ENCODE measurements at regions not wholly inside any gene's neighbourhood (a gene's known extent, or its start where the extent isn't known, plus 50 kb on each side); places are given as distances from the start of the nearest gene placed in this dataset.
"Not testable (repeated sequence)": the region's sequence is repeated elsewhere in the genome, so short reads cannot be mapped to it uniquely, and the experiment has no call there.

DNA sequence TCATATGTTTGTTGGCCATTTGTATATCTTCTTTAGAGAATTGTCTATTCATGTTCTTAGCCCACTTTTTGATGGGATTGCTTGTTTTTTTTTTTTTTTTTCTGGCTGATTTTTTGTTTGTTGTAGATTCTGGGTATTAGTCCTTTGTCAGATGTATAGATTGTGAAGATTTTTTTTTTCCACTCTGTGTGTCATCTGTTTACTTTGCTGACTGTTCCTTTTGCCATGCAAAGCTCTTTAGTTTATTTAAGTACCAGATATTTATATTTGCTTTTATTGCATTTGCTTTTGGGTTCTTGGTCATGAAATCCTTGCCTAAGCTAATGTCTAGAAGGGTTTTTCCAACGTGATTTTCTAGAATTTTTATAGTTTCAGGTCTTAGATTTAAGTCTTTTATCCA, 547.9 kb downstream of the TMEM135 start:
- H3K4me1 Mint-ChIP-seq; POLR2A ChIA-PET; H3K27me3 Mint-ChIP-seq; DNase-seq; H3K36me3 ChIP-seq (ENCODE audit: control insufficient read depth in 2 of 2, extremely low read depth in 1 of 2, insufficient read depth in 1 of 2, low read length in 1 of 2); H3K27ac Mint-ChIP-seq; ATAC-seq (replicated peaks in 1 of 4); H3K4me3 ChIP-seq (ENCODE audit: control insufficient read depth in 1 of 2, extremely low read depth in 1 of 2, low read length in 1 of 2); H3K36me3 Mint-ChIP-seq; H3K4me3 Mint-ChIP-seq; H3K27ac ChIP-seq (ENCODE audit: low read length); H3K9me3 ChIP-seq; H3K4me1 ChIP-seq (ENCODE audit: control insufficient read depth in 1 of 2, extremely low read depth in 1 of 2, insufficient read depth in 2 of 2, low read length in 2 of 2); H3K27me3 ChIP-seq (replicated peaks in 1 of 2; ENCODE audit: control insufficient read depth in 2 of 2, extremely low read depth in 1 of 2, insufficient read depth in 2 of 2, low read length in 1 of 2): not testable (repeated sequence)
- peaks cover 5 to 29% (median 21%) of the 10 kb centered on the region in 3 donors for H3K9me3 Mint-ChIP-seq
- WGBS (ENCODE audit: insufficient coverage) = no CpG with 5 or more reads among the region's 1 CpG
- CTCF ChIA-PET = interaction anchor here in 1 of 2 donors (0.7 kb wide), 1 partner anchor 14 kb away, joined by 3 read pairs; no protein-coding TSS in a partner anchor

DNA sequence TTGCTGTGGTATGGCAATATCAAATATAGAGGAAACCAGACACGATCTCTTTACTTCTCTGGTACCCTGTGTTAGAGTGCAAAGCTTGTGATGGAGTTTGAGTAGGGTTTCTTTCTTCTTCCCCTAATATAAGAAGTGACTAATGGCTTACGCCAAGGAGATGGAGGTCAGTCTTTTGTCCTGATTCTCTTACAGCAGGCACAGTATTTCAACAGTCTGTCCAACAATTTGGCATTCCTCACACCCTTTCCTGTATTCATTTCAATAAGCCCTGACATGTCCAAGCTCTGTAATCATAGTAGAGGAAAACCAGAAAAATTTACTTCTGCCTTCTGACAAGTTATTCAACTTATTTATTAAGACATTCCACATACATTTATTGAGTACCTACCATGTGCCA, 546.2 kb downstream of the TMEM135 start:
- H3K9me3 ChIP-seq = no peaks in the 10 kb centered on the region
- no peaks in the 10 kb centered on the region for H3K4me1 ChIP-seq (ENCODE audit: control insufficient read depth in 1 of 2, extremely low read depth in 1 of 2, insufficient read depth in 2 of 2, low read length in 2 of 2)
- peaks cover 5 to 17% (median 10%) of the 10 kb centered on the region in 3 donors for H3K9me3 Mint-ChIP-seq
- H3K27me3 Mint-ChIP-seq = peaks cover 0 to 2% of the 10 kb centered on the region in 2 donors
- no peak for DNase-seq
- H3K27ac Mint-ChIP-seq = no peak overlapping the region
- WGBS (ENCODE audit: insufficient coverage) = no CpG with 5 or more reads among the region's 2 CpGs
- ChIA-PET POLR2A (no interaction called here), CTCF (no interaction called here)
- ATAC-seq (replicated peaks in 1 of 4) = no peak
- H3K36me3 ChIP-seq (ENCODE audit: control insufficient read depth in 2 of 2, extremely low read depth in 1 of 2, insufficient read depth in 1 of 2, low read length in 1 of 2) = no peaks in the 10 kb centered on the region
- no peaks in the 10 kb centered on the region for H3K27me3 ChIP-seq (replicated peaks in 1 of 2; ENCODE audit: control insufficient read depth in 2 of 2, extremely low read depth in 1 of 2, insufficient read depth in 2 of 2, low read length in 1 of 2)
- no peak overlapping the region for H3K4me3 Mint-ChIP-seq
- no peaks in the 10 kb centered on the region for H3K36me3 Mint-ChIP-seq
- no peak overlapping the region for H3K4me3 ChIP-seq (ENCODE audit: control insufficient read depth in 1 of 2, extremely low read depth in 1 of 2, low read length in 1 of 2)
- no peaks in the 10 kb centered on the region for H3K4me1 Mint-ChIP-seq
- H3K27ac ChIP-seq (ENCODE audit: low read length) = no peak overlapping the region

DNA sequence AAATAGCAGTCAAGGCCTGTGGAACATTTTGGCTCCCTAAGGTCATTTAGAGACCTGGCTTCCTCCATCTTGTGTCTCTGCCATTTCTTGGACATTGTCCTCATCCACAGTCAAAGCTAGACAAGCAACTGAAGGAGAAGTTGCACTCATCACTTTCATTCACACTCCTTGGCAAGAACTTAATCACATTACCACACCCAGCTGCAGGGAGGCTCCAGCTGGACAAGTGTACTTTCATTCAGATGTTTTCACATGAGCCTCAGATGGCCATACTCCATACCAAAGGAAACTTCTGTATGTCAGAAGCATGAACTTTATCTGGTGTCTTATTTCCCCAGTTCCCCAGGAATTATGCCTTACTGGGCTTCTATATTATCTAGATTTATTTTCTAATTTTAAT, 537.4 kb downstream of the TMEM135 start:
- no peak overlapping the region for H3K4me3 ChIP-seq (ENCODE audit: control insufficient read depth in 1 of 2, extremely low read depth in 1 of 2, low read length in 1 of 2)
- Mint-ChIP-seq H3K9me3 (no peaks in the 10 kb centered on the region), H3K27ac (no peak overlapping the region), H3K4me3 (no peak overlapping the region), H3K4me1 (no peaks in the 10 kb centered on the region), H3K36me3 (no peaks in the 10 kb centered on the region), H3K27me3 (no peaks in the 10 kb centered on the region)
- no peaks in the 10 kb centered on the region for H3K4me1 ChIP-seq (ENCODE audit: control insufficient read depth in 1 of 2, extremely low read depth in 1 of 2, insufficient read depth in 2 of 2, low read length in 2 of 2)
- H3K9me3 ChIP-seq = no peaks in the 10 kb centered on the region
- no peak for DNase-seq
- H3K36me3 ChIP-seq (ENCODE audit: control insufficient read depth in 2 of 2, extremely low read depth in 1 of 2, insufficient read depth in 1 of 2, low read length in 1 of 2) = no peaks in the 10 kb centered on the region
- ChIA-PET POLR2A (no interaction called here), CTCF (no interaction called here)
- H3K27ac ChIP-seq (ENCODE audit: low read length) = no peak overlapping the region
- ATAC-seq (replicated peaks in 1 of 4) = no peak
- no peaks in the 10 kb centered on the region for H3K27me3 ChIP-seq (replicated peaks in 1 of 2; ENCODE audit: control insufficient read depth in 2 of 2, extremely low read depth in 1 of 2, insufficient read depth in 2 of 2, low read length in 1 of 2)

DNA sequence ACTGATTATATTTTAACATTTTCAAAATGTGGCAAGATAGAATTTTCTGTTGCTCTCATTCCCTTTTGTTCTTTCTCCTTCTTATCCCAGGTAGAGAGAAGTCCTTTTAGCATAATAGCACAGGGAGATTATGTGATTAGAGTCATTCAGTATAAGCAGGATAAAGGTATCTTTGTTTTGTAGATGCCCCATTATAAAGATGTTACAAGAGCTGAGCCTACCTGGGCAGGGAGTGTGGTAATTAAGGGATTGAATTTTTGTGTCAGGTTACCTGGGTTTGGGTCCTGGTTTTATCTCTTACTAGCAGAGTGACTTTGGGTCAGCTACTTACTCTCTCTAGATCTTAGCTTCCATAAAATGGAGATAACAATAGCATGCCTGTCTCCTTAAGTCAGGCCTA, 536.5 kb downstream of the TMEM135 start:
- Mint-ChIP-seq H3K9me3 (no peaks in the 10 kb centered on the region), H3K27ac (no peak overlapping the region), H3K4me1 (no peaks in the 10 kb centered on the region), H3K27me3 (no peaks in the 10 kb centered on the region), H3K4me3 (no peak overlapping the region), H3K36me3 (no peaks in the 10 kb centered on the region)
- Histone ChIP-seq H3K36me3 (ENCODE audit: control insufficient read depth in 2 of 2, extremely low read depth in 1 of 2, insufficient read depth in 1 of 2, low read length in 1 of 2) (no peaks in the 10 kb centered on the region), H3K4me3 (ENCODE audit: control insufficient read depth in 1 of 2, extremely low read depth in 1 of 2, low read length in 1 of 2) (no peak overlapping the region), H3K4me1 (ENCODE audit: control insufficient read depth in 1 of 2, extremely low read depth in 1 of 2, insufficient read depth in 2 of 2, low read length in 2 of 2) (no peaks in the 10 kb centered on the region), H3K9me3 (no peaks in the 10 kb centered on the region), H3K27ac (ENCODE audit: low read length) (no peak overlapping the region), H3K27me3 (replicated peaks in 1 of 2; ENCODE audit: control insufficient read depth in 2 of 2, extremely low read depth in 1 of 2, insufficient read depth in 2 of 2, low read length in 1 of 2) (no peaks in the 10 kb centered on the region)
- POLR2A ChIA-PET = no interaction called here
- CTCF ChIA-PET = no interaction called here
- DNase-seq (no peak), ATAC-seq (replicated peaks in 1 of 4) (no peak)

DNA sequence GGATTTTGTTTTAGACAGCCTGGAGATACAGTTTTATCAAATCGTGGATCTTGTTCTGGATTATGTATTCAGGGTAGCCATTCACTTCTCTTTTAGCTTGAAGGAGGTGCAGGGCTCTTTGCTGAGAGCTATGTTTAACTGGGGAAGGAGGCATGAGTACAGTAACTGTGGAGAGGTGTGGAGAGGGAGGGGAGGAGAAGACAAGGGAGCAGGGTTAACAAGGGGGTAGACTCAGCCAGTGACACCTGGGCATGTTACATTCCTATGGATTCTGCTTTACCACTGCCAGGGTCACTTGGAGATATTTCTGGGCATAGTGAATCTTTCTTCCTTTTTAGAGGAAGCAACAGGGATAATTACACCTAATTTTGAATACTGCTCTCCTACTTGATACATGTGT, 536.0 kb downstream of the TMEM135 start:
- no peaks in the 10 kb centered on the region for H3K36me3 Mint-ChIP-seq
- no peaks in the 10 kb centered on the region for H3K9me3 Mint-ChIP-seq
- H3K27me3 ChIP-seq (replicated peaks in 1 of 2; ENCODE audit: control insufficient read depth in 2 of 2, extremely low read depth in 1 of 2, insufficient read depth in 2 of 2, low read length in 1 of 2) = no peaks in the 10 kb centered on the region
- H3K27ac ChIP-seq (ENCODE audit: low read length) = no peak overlapping the region
- H3K27ac Mint-ChIP-seq = no peak overlapping the region
- H3K4me3 ChIP-seq (ENCODE audit: control insufficient read depth in 1 of 2, extremely low read depth in 1 of 2, low read length in 1 of 2) = no peak overlapping the region
- ATAC-seq (replicated peaks in 1 of 4) = no peak
- no CpG with 5 or more reads among the region's 1 CpG for WGBS (ENCODE audit: insufficient coverage)
- H3K4me3 Mint-ChIP-seq = no peak overlapping the region
- POLR2A ChIA-PET = no interaction called here
- no peaks in the 10 kb centered on the region for H3K36me3 ChIP-seq (ENCODE audit: control insufficient read depth in 2 of 2, extremely low read depth in 1 of 2, insufficient read depth in 1 of 2, low read length in 1 of 2)
- no peaks in the 10 kb centered on the region for H3K4me1 Mint-ChIP-seq
- H3K27me3 Mint-ChIP-seq = no peaks in the 10 kb centered on the region
- DNase-seq = no peak
- H3K4me1 ChIP-seq (ENCODE audit: control insufficient read depth in 1 of 2, extremely low read depth in 1 of 2, insufficient read depth in 2 of 2, low read length in 2 of 2) = no peaks in the 10 kb centered on the region
- CTCF ChIA-PET = no interaction called here
- H3K9me3 ChIP-seq = no peaks in the 10 kb centered on the region

DNA sequence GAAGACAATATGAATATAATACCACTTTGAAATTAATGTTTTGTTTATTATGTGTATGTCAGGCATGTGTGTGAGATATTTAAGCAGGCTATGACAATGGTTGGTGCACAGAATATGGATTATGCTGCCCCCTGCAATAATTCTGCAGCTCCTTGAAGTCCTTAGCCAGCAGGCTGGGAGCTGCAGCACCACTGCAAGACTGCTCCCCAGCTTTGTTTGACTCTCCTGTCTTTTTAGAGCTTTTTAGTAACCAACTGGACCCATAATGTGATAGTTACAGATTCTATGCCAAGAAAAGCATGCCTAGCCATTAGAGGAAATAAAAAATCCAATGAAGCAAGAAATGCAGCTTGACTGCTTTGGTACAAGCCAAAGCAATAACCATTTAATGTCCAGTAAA, 535.1 kb downstream of the TMEM135 start:
- H3K4me3 Mint-ChIP-seq = no peak overlapping the region
- Histone ChIP-seq H3K27ac (ENCODE audit: low read length) (no peak overlapping the region), H3K27me3 (replicated peaks in 1 of 2; ENCODE audit: control insufficient read depth in 2 of 2, extremely low read depth in 1 of 2, insufficient read depth in 2 of 2, low read length in 1 of 2) (no peaks in the 10 kb centered on the region), H3K9me3 (no peaks in the 10 kb centered on the region), H3K4me3 (ENCODE audit: control insufficient read depth in 1 of 2, extremely low read depth in 1 of 2, low read length in 1 of 2) (no peak overlapping the region), H3K4me1 (ENCODE audit: control insufficient read depth in 1 of 2, extremely low read depth in 1 of 2, insufficient read depth in 2 of 2, low read length in 2 of 2) (no peaks in the 10 kb centered on the region), H3K36me3 (ENCODE audit: control insufficient read depth in 2 of 2, extremely low read depth in 1 of 2, insufficient read depth in 1 of 2, low read length in 1 of 2) (no peaks in the 10 kb centered on the region)
- peaks cover 0 to 5% (median 0%) of the 10 kb centered on the region in 3 donors for H3K9me3 Mint-ChIP-seq
- POLR2A ChIA-PET = no interaction called here
- CTCF ChIA-PET = no interaction called here
- H3K27ac Mint-ChIP-seq = no peak overlapping the region
- DNase-seq = no peak
- ATAC-seq (replicated peaks in 1 of 4) = no peak
- no peaks in the 10 kb centered on the region for H3K36me3 Mint-ChIP-seq
- no peaks in the 10 kb centered on the region for H3K27me3 Mint-ChIP-seq
- no peaks in the 10 kb centered on the region for H3K4me1 Mint-ChIP-seq

DNA sequence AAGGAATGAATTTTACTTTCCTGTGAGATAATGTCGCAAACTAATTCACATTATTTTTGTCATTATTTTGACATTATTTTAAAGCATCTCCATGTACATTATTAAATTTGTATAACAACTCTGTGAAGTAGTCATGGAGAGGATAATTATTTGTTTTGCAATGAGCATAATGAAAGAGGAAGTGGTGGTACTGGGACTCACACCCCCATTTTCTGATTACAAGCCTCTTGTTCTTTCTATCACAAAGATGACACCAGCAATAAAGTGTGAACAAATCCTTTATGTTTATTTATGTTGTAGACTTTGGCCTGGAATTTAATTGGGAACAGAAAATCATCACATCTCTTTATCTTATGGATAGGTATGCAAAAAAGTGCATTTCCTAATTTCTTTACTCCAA, 522.6 kb downstream of the TMEM135 start:
- H3K4me3 Mint-ChIP-seq = no peak overlapping the region

More for the DNA sequence above, 522.6 kb downstream of the TMEM135 start:
- Histone ChIP-seq H3K9me3 (no peaks in the 10 kb centered on the region), H3K36me3 (ENCODE audit: control insufficient read depth in 2 of 2, extremely low read depth in 1 of 2, insufficient read depth in 1 of 2, low read length in 1 of 2) (no peaks in the 10 kb centered on the region), H3K4me3 (ENCODE audit: control insufficient read depth in 1 of 2, extremely low read depth in 1 of 2, low read length in 1 of 2) (no peak overlapping the region), H3K27me3 (replicated peaks in 1 of 2; ENCODE audit: control insufficient read depth in 2 of 2, extremely low read depth in 1 of 2, insufficient read depth in 2 of 2, low read length in 1 of 2) (no peaks in the 10 kb centered on the region), H3K27ac (ENCODE audit: low read length) (no peak overlapping the region), H3K4me1 (ENCODE audit: control insufficient read depth in 1 of 2, extremely low read depth in 1 of 2, insufficient read depth in 2 of 2, low read length in 2 of 2) (no peaks in the 10 kb centered on the region)
- ChIA-PET POLR2A (no interaction called here), CTCF (no interaction called here)
- DNase-seq = no peak
- Mint-ChIP-seq H3K9me3 (peaks cover 0 to 13% (median 0%) of the 10 kb centered on the region in 3 donors), H3K27ac (no peak overlapping the region), H3K36me3 (no peaks in the 10 kb centered on the region), H3K4me1 (no peaks in the 10 kb centered on the region), H3K27me3 (peaks cover 0 to 4% of the 10 kb centered on the region in 2 donors)
- ATAC-seq (replicated peaks in 1 of 4) = no peak
- WGBS (ENCODE audit: insufficient coverage) = no CpG with 5 or more reads among the region's 1 CpG

Data from T-cell (primary cell).